DMS114 treated with DMSO at 0.1 percent for 48 hours (cell line): ENCODE measurements at regions not wholly inside any gene's neighbourhood (a gene's known extent, or its start where the extent isn't known, plus 50 kb on each side); places are given as distances from the start of the nearest gene placed in this dataset.
"Not testable (repeated sequence)": the region's sequence is repeated elsewhere in the genome, so short reads cannot be mapped to it uniquely, and the experiment has no call there.

Experiments
- DNase-seq: peaks from one replicate; lab custom pipeline; 2025; ENCODE audit not compliant: unreplicated experiment; lab: John Stamatoyannopoulos, UW

- DNase-seq, result no peak
These were observed 473.1 kb downstream of the DIRAS2 start for GRCh38 chr9:90169490-90169889.

- not testable (repeated sequence) for DNase-seq
These were observed 468.7 kb downstream of the DIRAS2 start for GRCh38 chr9:90173935-90174334.

GRCh38 chr9:90174346-90174745 is 468.3 kb downstream of the DIRAS2 start:
- not testable (repeated sequence) for DNase-seq

GRCh38 chr9:90175257-90175656 is 467.4 kb downstream of the DIRAS2 start:
- no peak for DNase-seq

GRCh38 chr9:90175865-90176264 is 466.8 kb downstream of the DIRAS2 start:
- DNase-seq, result no peak

GRCh38 chr9:90176901-90177300 is 465.7 kb downstream of the DIRAS2 start:
- no peak for DNase-seq

GRCh38 chr9:90180381-90180780 is 462.2 kb downstream of the DIRAS2 start:
- DNase-seq, result no peak

- no peak for DNase-seq
These were observed 454.0 kb downstream of the DIRAS2 start for GRCh38 chr9:90188656-90189055.

- DNase-seq, result no peak
These were observed 453.3 kb downstream of the DIRAS2 start for GRCh38 chr9:90189306-90189705.

- not testable (repeated sequence) for DNase-seq
These were observed 450.2 kb downstream of the DIRAS2 start for GRCh38 chr9:90192465-90192864.

GRCh38 chr9:90198956-90199355 is 443.7 kb downstream of the DIRAS2 start:
- no peak for DNase-seq

- no peak for DNase-seq
These were observed 440.9 kb downstream of the DIRAS2 start for GRCh38 chr9:90201766-90202165.

- DNase-seq, result no peak
These were observed 438.3 kb downstream of the DIRAS2 start for GRCh38 chr9:90204128-90204831.

GRCh38 chr9:90213045-90213444 is 429.6 kb downstream of the DIRAS2 start:
- not testable (repeated sequence) for DNase-seq

GRCh38 chr9:90219548-90220118 is 423.0 kb downstream of the DIRAS2 start:
- DNase-seq, result no peak

- not testable (repeated sequence) for DNase-seq
These were observed 420.7 kb downstream of the DIRAS2 start for GRCh38 chr9:90221899-90222298.

- DNase-seq, result peak; percentile 2
These were observed 415.7 kb downstream of the DIRAS2 start for GRCh38 chr9:90226839-90227338.

GRCh38 chr9:90233081-90233480 is 409.5 kb downstream of the DIRAS2 start:
- not testable (repeated sequence) for DNase-seq

GRCh38 chr9:90240541-90240940 is 402.1 kb downstream of the DIRAS2 start:
- no peak for DNase-seq

GRCh38 chr9:90245661-90246060 is 397.0 kb downstream of the DIRAS2 start:
- no peak for DNase-seq

- DNase-seq, result no peak
These were observed 393.5 kb downstream of the DIRAS2 start for GRCh38 chr9:90249094-90249493.

- DNase-seq, result no peak
These were observed 391.3 kb downstream of the DIRAS2 start for GRCh38 chr9:90251316-90251715.

- DNase-seq, result no peak
These were observed 386.3 kb downstream of the DIRAS2 start for GRCh38 chr9:90256345-90256744.
